ENCODE measurements at regions not wholly inside any gene's neighbourhood (a gene's known extent, or its start where the extent isn't known, plus 50 kb on each side); places are given as distances from the start of the nearest gene placed in this dataset.

GRCh38 chr10:78953113-78953798 lies 115.5 kb upstream of the ZMIZ1 start:
- Mint-ChIP-seq H3K27ac (no peak overlapping the region), H3K36me3 (no peaks in the 10 kb centered on the region), H3K4me1 (no peaks in the 10 kb centered on the region), H3K4me3 (no peak overlapping the region), H3K9me3 (no peaks in the 10 kb centered on the region), H3K27me3 (no peaks in the 10 kb centered on the region)
- WGBS (ENCODE audit: insufficient coverage), result 59% methylated on average over 7 of the region's 11 CpGs
- no peak for ATAC-seq (replicated peaks in 1 of 4)
- H3K4me3 ChIP-seq (ENCODE audit: control insufficient read depth in 1 of 2, extremely low read depth in 1 of 2, low read length in 1 of 2), result no peak overlapping the region
- H3K36me3 ChIP-seq (ENCODE audit: control insufficient read depth in 2 of 2, extremely low read depth in 1 of 2, insufficient read depth in 1 of 2, low read length in 1 of 2), result no peaks in the 10 kb centered on the region
- CTCF ChIA-PET, result interaction anchor here in 1 of 2 donors (0.6 kb wide), 1 partner anchor 1197 kb away, joined by 3 read pairs; no protein-coding TSS in a partner anchor
- no peaks in the 10 kb centered on the region for H3K9me3 ChIP-seq
- no peak for DNase-seq
- H3K27me3 ChIP-seq (replicated peaks in 1 of 2; ENCODE audit: control insufficient read depth in 2 of 2, extremely low read depth in 1 of 2, insufficient read depth in 2 of 2, low read length in 1 of 2), result peaks cover 0 to 5% of the 10 kb centered on the region in 2 experiments
- H3K4me1 ChIP-seq (ENCODE audit: control insufficient read depth in 1 of 2, extremely low read depth in 1 of 2, insufficient read depth in 2 of 2, low read length in 2 of 2), result no peaks in the 10 kb centered on the region
- H3K27ac ChIP-seq (ENCODE audit: low read length), result no peak overlapping the region
- POLR2A ChIA-PET, result no interaction called here

GRCh38 chr10:78953799-78954297 lies 114.9 kb upstream of the ZMIZ1 start:
- 84% methylated on average over 7 of the region's 7 CpGs for WGBS (ENCODE audit: insufficient coverage)
- Histone ChIP-seq H3K36me3 (ENCODE audit: control insufficient read depth in 2 of 2, extremely low read depth in 1 of 2, insufficient read depth in 1 of 2, low read length in 1 of 2) (no peaks in the 10 kb centered on the region), H3K27me3 (replicated peaks in 1 of 2; ENCODE audit: control insufficient read depth in 2 of 2, extremely low read depth in 1 of 2, insufficient read depth in 2 of 2, low read length in 1 of 2) (peaks cover 0 to 5% of the 10 kb centered on the region in 2 experiments), H3K4me1 (ENCODE audit: control insufficient read depth in 1 of 2, extremely low read depth in 1 of 2, insufficient read depth in 2 of 2, low read length in 2 of 2) (no peaks in the 10 kb centered on the region), H3K4me3 (ENCODE audit: control insufficient read depth in 1 of 2, extremely low read depth in 1 of 2, low read length in 1 of 2) (no peak overlapping the region), H3K27ac (ENCODE audit: low read length) (no peak overlapping the region), H3K9me3 (no peaks in the 10 kb centered on the region)
- H3K4me1 Mint-ChIP-seq, result no peaks in the 10 kb centered on the region
- H3K27ac Mint-ChIP-seq, result no peak overlapping the region
- no peaks in the 10 kb centered on the region for H3K9me3 Mint-ChIP-seq
- CTCF ChIA-PET, result interaction anchor here (0.6 kb wide), 2 partner anchors 201 to 1197 kb away, joined by 3 read pairs; no protein-coding TSS in a partner anchor
- POLR2A ChIA-PET, result no interaction called here
- no peak for DNase-seq
- H3K36me3 Mint-ChIP-seq, result no peaks in the 10 kb centered on the region
- H3K4me3 Mint-ChIP-seq, result no peak overlapping the region
- no peaks in the 10 kb centered on the region for H3K27me3 Mint-ChIP-seq
- no peak for ATAC-seq (replicated peaks in 1 of 4)

- Mint-ChIP-seq H3K4me3 (no peak overlapping the region), H3K36me3 (no peaks in the 10 kb centered on the region), H3K9me3 (no peaks in the 10 kb centered on the region), H3K4me1 (no peaks in the 10 kb centered on the region), H3K27ac (no peak overlapping the region), H3K27me3 (no peaks in the 10 kb centered on the region)
- H3K4me3 ChIP-seq (ENCODE audit: control insufficient read depth in 1 of 2, extremely low read depth in 1 of 2, low read length in 1 of 2), result no peak overlapping the region
- no peaks in the 10 kb centered on the region for H3K36me3 ChIP-seq (ENCODE audit: control insufficient read depth in 2 of 2, extremely low read depth in 1 of 2, insufficient read depth in 1 of 2, low read length in 1 of 2)
- CTCF ChIA-PET, result interaction anchor here in 1 of 2 donors (0.6 kb wide), 1 partner anchor 200 kb away, joined by 3 read pairs; no protein-coding TSS in a partner anchor
- POLR2A ChIA-PET, result no interaction called here
- peaks cover 0 to 5% of the 10 kb centered on the region in 2 experiments for H3K27me3 ChIP-seq (replicated peaks in 1 of 2; ENCODE audit: control insufficient read depth in 2 of 2, extremely low read depth in 1 of 2, insufficient read depth in 2 of 2, low read length in 1 of 2)
- no peaks in the 10 kb centered on the region for H3K9me3 ChIP-seq
- no peak for DNase-seq
- ATAC-seq (replicated peaks in 1 of 4), result no peak
- H3K27ac ChIP-seq (ENCODE audit: low read length), result no peak overlapping the region
- no peaks in the 10 kb centered on the region for H3K4me1 ChIP-seq (ENCODE audit: control insufficient read depth in 1 of 2, extremely low read depth in 1 of 2, insufficient read depth in 2 of 2, low read length in 2 of 2)
- WGBS (ENCODE audit: insufficient coverage), result 93% methylated on average over 5 of the region's 7 CpGs
These were observed 114.1 kb upstream of the ZMIZ1 start for GRCh38 chr10:78954689-78955088.

GRCh38 chr10:78955206-78955605 lies 113.6 kb upstream of the ZMIZ1 start:
- WGBS (ENCODE audit: insufficient coverage), result 80% methylated on average over 1 of the region's 3 CpGs

GRCh38 chr10:78956391-78956790 lies 112.4 kb upstream of the ZMIZ1 start:
- no peaks in the 10 kb centered on the region for H3K4me1 ChIP-seq (ENCODE audit: control insufficient read depth in 1 of 2, extremely low read depth in 1 of 2, insufficient read depth in 2 of 2, low read length in 2 of 2)
- Mint-ChIP-seq H3K27ac (no peak overlapping the region), H3K4me3 (no peak overlapping the region), H3K36me3 (no peaks in the 10 kb centered on the region), H3K4me1 (no peaks in the 10 kb centered on the region), H3K27me3 (no peaks in the 10 kb centered on the region), H3K9me3 (no peaks in the 10 kb centered on the region)
- H3K9me3 ChIP-seq, result no peaks in the 10 kb centered on the region
- DNase-seq, result no peak
- no peak overlapping the region for H3K27ac ChIP-seq (ENCODE audit: low read length)
- H3K4me3 ChIP-seq (ENCODE audit: control insufficient read depth in 1 of 2, extremely low read depth in 1 of 2, low read length in 1 of 2), result no peak overlapping the region
- CTCF ChIA-PET, result interaction anchor here in 1 of 2 donors (1.5 kb wide), 1 partner anchor 19 kb away, joined by 3 read pairs; no protein-coding TSS in a partner anchor
- no peaks in the 10 kb centered on the region for H3K36me3 ChIP-seq (ENCODE audit: control insufficient read depth in 2 of 2, extremely low read depth in 1 of 2, insufficient read depth in 1 of 2, low read length in 1 of 2)
- ATAC-seq (replicated peaks in 1 of 4), result no peak
- H3K27me3 ChIP-seq (replicated peaks in 1 of 2; ENCODE audit: control insufficient read depth in 2 of 2, extremely low read depth in 1 of 2, insufficient read depth in 2 of 2, low read length in 1 of 2), result peaks cover 0 to 2% of the 10 kb centered on the region in 2 experiments
- whole genome bisulfite sequencing (ENCODE audit: insufficient coverage), result 91% methylated on average over 5 of the region's 5 CpGs
- POLR2A ChIA-PET, result no interaction called here

More at GRCh38 chr10:78955206-78955605, 113.6 kb upstream of the ZMIZ1 start:
- CTCF ChIA-PET, result interaction anchor here in 1 of 2 donors (1.5 kb wide), 1 partner anchor 20 kb away, joined by 3 read pairs; no protein-coding TSS in a partner anchor
- POLR2A ChIA-PET, result no interaction called here
- peaks cover 0 to 5% of the 10 kb centered on the region in 2 experiments for H3K27me3 ChIP-seq (replicated peaks in 1 of 2; ENCODE audit: control insufficient read depth in 2 of 2, extremely low read depth in 1 of 2, insufficient read depth in 2 of 2, low read length in 1 of 2)
- Mint-ChIP-seq H3K4me1 (no peaks in the 10 kb centered on the region), H3K36me3 (no peaks in the 10 kb centered on the region), H3K27me3 (no peaks in the 10 kb centered on the region), H3K9me3 (no peaks in the 10 kb centered on the region), H3K4me3 (no peak overlapping the region), H3K27ac (no peak overlapping the region)
- H3K36me3 ChIP-seq (ENCODE audit: control insufficient read depth in 2 of 2, extremely low read depth in 1 of 2, insufficient read depth in 1 of 2, low read length in 1 of 2), result no peaks in the 10 kb centered on the region
- no peak for DNase-seq
- H3K4me3 ChIP-seq (ENCODE audit: control insufficient read depth in 1 of 2, extremely low read depth in 1 of 2, low read length in 1 of 2), result no peak overlapping the region
- no peak for ATAC-seq (replicated peaks in 1 of 4)
- no peaks in the 10 kb centered on the region for H3K4me1 ChIP-seq (ENCODE audit: control insufficient read depth in 1 of 2, extremely low read depth in 1 of 2, insufficient read depth in 2 of 2, low read length in 2 of 2)
- H3K9me3 ChIP-seq, result no peaks in the 10 kb centered on the region
- H3K27ac ChIP-seq (ENCODE audit: low read length), result no peak overlapping the region

- Mint-ChIP-seq H3K9me3 (no peaks in the 10 kb centered on the region), H3K4me3 (no peak overlapping the region), H3K4me1 (no peaks in the 10 kb centered on the region), H3K36me3 (no peaks in the 10 kb centered on the region), H3K27me3 (peaks cover 0 to 2% of the 10 kb centered on the region in 2 donors), H3K27ac (peak overlapping the region in 1 of 2 donors; percentile 39)
- POLR2A ChIA-PET, result no interaction called here
- CTCF ChIA-PET, result no interaction called here
- no peak for ATAC-seq (replicated peaks in 1 of 4)
- Histone ChIP-seq H3K27me3 (replicated peaks in 1 of 2; ENCODE audit: control insufficient read depth in 2 of 2, extremely low read depth in 1 of 2, insufficient read depth in 2 of 2, low read length in 1 of 2) (peaks cover 0 to 2% of the 10 kb centered on the region in 2 experiments), H3K9me3 (no peaks in the 10 kb centered on the region), H3K36me3 (ENCODE audit: control insufficient read depth in 2 of 2, extremely low read depth in 1 of 2, insufficient read depth in 1 of 2, low read length in 1 of 2) (no peaks in the 10 kb centered on the region), H3K4me1 (ENCODE audit: control insufficient read depth in 1 of 2, extremely low read depth in 1 of 2, insufficient read depth in 2 of 2, low read length in 2 of 2) (no peaks in the 10 kb centered on the region), H3K4me3 (ENCODE audit: control insufficient read depth in 1 of 2, extremely low read depth in 1 of 2, low read length in 1 of 2) (no peak overlapping the region), H3K27ac (ENCODE audit: low read length) (no peak overlapping the region)
- no peak for DNase-seq
- WGBS (ENCODE audit: insufficient coverage), result 69% methylated on average over 2 of the region's 2 CpGs
These were observed 111.2 kb upstream of the ZMIZ1 start for GRCh38 chr10:78957471-78958039.

All from T-cell (primary cell).